ENCODE measurements at regions not wholly inside any gene's neighbourhood (a gene's known extent, or its start where the extent isn't known, plus 50 kb on each side); places are given as distances from the start of the nearest gene placed in this dataset.

- DNase-seq (ENCODE audit: low read depth, low spot score): no peak
- no peaks in the 10 kb centered on the region for H3K27me3 ChIP-seq (ENCODE audit: insufficient read depth, low read length)
- intact Hi-C loops (cut with micrococcal nuclease): no loop called here
- RAD21 ChIA-PET (ENCODE audit: low non-redundant PET in 1 of 2, low total read pairs in 2 of 2, uncharacterized antibody in 2 of 2, unreplicated experiment in 2 of 2): no interaction called here
- TF ChIP-seq REST (IDR thresholded peaks at IDR 0.05; ENCODE audit: low read depth) (no peak), CBX3 (IDR thresholded peaks at IDR 0.05; ENCODE audit: low read depth) (no peak), EZH2phosphoT487 (IDR thresholded peaks at IDR 0.05; ENCODE audit: borderline replicate concordance) (no peak), ATF3 (IDR thresholded peaks at IDR 0.05) (no peak), ELF1 (IDR thresholded peaks at IDR 0.05; ENCODE audit: borderline replicate concordance, low read depth) (no peak), FOSL1 (IDR thresholded peaks at IDR 0.05; ENCODE audit: low read depth) (no peak), MAX (IDR thresholded peaks at IDR 0.05) (no peak), EZH2 (IDR thresholded peaks at IDR 0.05) (no peak), YY1 (IDR thresholded peaks at IDR 0.05; ENCODE audit: extremely low read depth, insufficient replicate concordance, low read depth, low read length) (no peak), ZNF274 (IDR thresholded peaks at IDR 0.05; ENCODE audit: low read depth, low read length) (no peak), EGR1 (IDR thresholded peaks at IDR 0.05; ENCODE audit: low read depth) (no peak), SP1 (IDR thresholded peaks at IDR 0.05; ENCODE audit: low read depth) (no peak), SIN3A (IDR thresholded peaks at IDR 0.05; ENCODE audit: low read depth) (no peak), POLR2AphosphoS5 (IDR thresholded peaks at IDR 0.05; ENCODE audit: low read depth, low read length) (no peak), RAD21 (IDR thresholded peaks at IDR 0.05; ENCODE audit: low read depth) (no peak)
- ATAC-seq: no peak
- no peak overlapping the region for H3K4me2 ChIP-seq (ENCODE audit: low read length)
- H3K36me3 ChIP-seq (ENCODE audit: control insufficient read depth in 1 of 2, insufficient read depth in 2 of 2, low read length in 2 of 2): no peaks in the 10 kb centered on the region
- CTCF ChIA-PET: no interaction called here
- H3K79me2 ChIP-seq (ENCODE audit: insufficient read depth, low read length): no peaks in the 10 kb centered on the region
- no peak overlapping the region for H3K9ac ChIP-seq (ENCODE audit: low read length)
- H3K9me2 ChIP-seq (ENCODE audit: insufficient read depth): no peaks in the 10 kb centered on the region
- POLR2A ChIA-PET: no interaction called here
- no peaks in the 10 kb centered on the region for H3K4me1 ChIP-seq (ENCODE audit: control insufficient read depth in 1 of 2, insufficient read depth in 2 of 2, low read length in 2 of 2)
- no TSS peak for BruUV-seq (replicated peaks)
- H2AFZ ChIP-seq (ENCODE audit: low read depth, low read length, poor library complexity, severe bottlenecking): no peak overlapping the region
- H4K20me1 ChIP-seq (ENCODE audit: insufficient read depth): no peaks in the 10 kb centered on the region
- H3K4me3 ChIP-seq (replicated peaks in 1 of 2; ENCODE audit: low read depth in 1 of 2, low read length in 2 of 2): no peak overlapping the region
- no peaks in the 10 kb centered on the region for H3K9me3 ChIP-seq (ENCODE audit: control insufficient read depth in 1 of 2, insufficient read depth in 1 of 2, low read depth in 1 of 2, low read length in 2 of 2)
- no peak overlapping the region for H3K27ac ChIP-seq (ENCODE audit: low read depth, low read length)
Measured at GRCh38 chr3:162211470-162211869, 714.9 kb downstream of the OTOL1 start.

Data from HCT116 (cell line).